ENCODE measurements at regions not wholly inside any gene's neighbourhood (a gene's known extent, or its start where the extent isn't known, plus 50 kb on each side); places are given as distances from the start of the nearest gene placed in this dataset.
A peak's percentile ranks its signal among the peaks of the same experiment; 100 is the strongest.

DNA sequence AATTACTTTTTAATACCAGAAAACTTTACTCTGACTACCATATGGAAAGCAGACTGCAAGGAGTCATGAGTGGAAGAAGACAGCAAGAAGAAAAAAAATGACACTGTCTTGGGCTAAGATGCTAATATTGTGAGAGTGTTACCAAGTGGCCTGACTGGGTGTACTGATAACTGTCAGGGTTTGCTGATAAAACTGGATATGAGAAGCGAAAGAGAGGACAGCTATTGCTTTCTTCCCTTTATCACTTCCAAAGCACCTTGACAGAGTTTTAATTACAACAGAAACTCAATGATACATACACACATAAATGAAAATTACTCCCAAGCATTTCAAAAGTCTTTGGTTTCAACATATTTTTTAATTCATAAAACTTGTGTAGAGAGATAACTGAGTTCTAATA, 368.5 kb downstream of the ZEB2 start:
- TF ChIP-seq POLR2A (IDR thresholded peaks at IDR 0.05; ENCODE audit: low read length): no peak
- TF ChIP-seq GATA1 (IDR thresholded peaks at IDR 0.05; ENCODE audit: low read depth, low read length): peak; percentile 51

All from erythroblast (primary cell).